HG03432 (cell line): ENCODE measurements at regions not wholly inside any gene's neighbourhood (a gene's known extent, or its start where the extent isn't known, plus 50 kb on each side); places are given as distances from the start of the nearest gene placed in this dataset.

Experiments
- ATAC-seq: cut with Tn5 transposase; IDR thresholded peaks from one replicate; pipeline ENCODE4 v1.9.1; 2021; ENCODE audit warnings: mild to moderate bottlenecking, moderate library complexity; ENCODE audit not compliant: unreplicated experiment

GRCh38 chr15:70449311-70450141 is 313.8 kb downstream of the UACA start:
- no peak for ATAC-seq

- no peak for ATAC-seq
Observed at GRCh38 chr15:70447928-70448698, 315.2 kb downstream of the UACA start.

- no peak for ATAC-seq
Observed at GRCh38 chr15:70447521-70447920, 315.8 kb downstream of the UACA start.

GRCh38 chr15:70447081-70447480 is 316.3 kb downstream of the UACA start:
- no peak for ATAC-seq

GRCh38 chr15:70443486-70444273 is 319.7 kb downstream of the UACA start:
- no peak for ATAC-seq

- no peak for ATAC-seq
Observed at GRCh38 chr15:70442616-70443321, 320.6 kb downstream of the UACA start.

GRCh38 chr15:70442211-70442610 is 321.1 kb downstream of the UACA start:
- ATAC-seq: no peak

GRCh38 chr15:70440416-70441138 is 322.8 kb downstream of the UACA start:
- ATAC-seq: no peak

- no peak for ATAC-seq
Observed at GRCh38 chr15:70439880-70440279, 323.5 kb downstream of the UACA start.

- no peak for ATAC-seq
Observed at GRCh38 chr15:70439304-70439877, 324.0 kb downstream of the UACA start.

- no peak for ATAC-seq
Observed at GRCh38 chr15:70438776-70439175, 324.6 kb downstream of the UACA start.

GRCh38 chr15:70437882-70438451 is 325.4 kb downstream of the UACA start:
- ATAC-seq: no peak

- ATAC-seq: no peak
Observed at GRCh38 chr15:70437089-70437488, 326.3 kb downstream of the UACA start.

- peak; percentile 59 for ATAC-seq
Observed at GRCh38 chr15:70436428-70436827, 326.9 kb downstream of the UACA start.

- peak; percentile 42 for ATAC-seq
Observed at GRCh38 chr15:70435872-70436271, 327.5 kb downstream of the UACA start.

- ATAC-seq: no peak
Observed at GRCh38 chr15:70435369-70435768, 328.0 kb downstream of the UACA start.

GRCh38 chr15:70433586-70434324 is 329.6 kb downstream of the UACA start:
- ATAC-seq: no peak

GRCh38 chr15:70432924-70433495 is 330.3 kb downstream of the UACA start:
- ATAC-seq: no peak
